CD14-positive monocyte (primary cell): ENCODE measurements at regions not wholly inside any gene's neighbourhood (a gene's known extent, or its start where the extent isn't known, plus 50 kb on each side); places are given as distances from the start of the nearest gene placed in this dataset.

Experiments
- DNase-seq, 3 donors: peaks; one replicate each; pipeline ENCODE4 v3.0.0-alpha.2; 2011 to 2022
- H2AFZ ChIP-seq: 2 replicates; pipeline ENCODE4 v1.6.0; 2012; ENCODE audit warnings: mild to moderate bottlenecking, low read depth, low read length, inconsistent platforms; ENCODE audit not compliant: insufficient read depth, poor library complexity, severe bottlenecking
- H3K27ac ChIP-seq, 2 donors: 1 replicate in 1 of 2; 2 replicates in 1 of 2; pipeline ENCODE4 v1.5.1; 2012 to 2013; ENCODE audit warnings: low read length in 2 of 2, control low read depth in 1 of 2, inconsistent platforms in 1 of 2, low read depth in 1 of 2, mild to moderate bottlenecking in 1 of 2
- H3K27me3 ChIP-seq, 2 donors: one replicate each; pipeline versions ENCODE4 v1.6.0 to v1.6.1; 2011 to 2013; ENCODE audit warnings: low read length in 2 of 2; ENCODE audit not compliant: control insufficient read depth in 2 of 2, insufficient read depth in 2 of 2
- H3K36me3 ChIP-seq, 2 donors: replicated peaks in 1 of 2; 1 replicate in 1 of 2; 2 replicates in 1 of 2; pipeline versions ENCODE4 v1.5.1 to v1.6.1; 2012 to 2013; ENCODE audit warnings: low read length in 2 of 2, control low read depth in 1 of 2, inconsistent platforms in 1 of 2, mild to moderate bottlenecking in 1 of 2; ENCODE audit not compliant: insufficient read depth in 2 of 2, control insufficient read depth in 1 of 2
- H3K4me1 ChIP-seq, 2 donors: 1 replicate in 1 of 2; 2 replicates in 1 of 2; pipeline versions ENCODE4 v1.5.1 to v1.6.1; 2012 to 2013; ENCODE audit warnings: low read length in 2 of 2, control low read depth in 1 of 2, inconsistent platforms in 1 of 2, mild to moderate bottlenecking in 1 of 2, moderate library complexity in 1 of 2; ENCODE audit not compliant: insufficient read depth in 2 of 2, control insufficient read depth in 1 of 2
- H3K4me2 ChIP-seq: replicated peaks from 2 replicates; pipeline ENCODE3; 2012; ENCODE audit warnings: low read length, moderate library complexity, mild to moderate bottlenecking; ENCODE audit not compliant: poor library complexity, severe bottlenecking; ENCODE audit errors: extremely low read depth
- H3K4me3 ChIP-seq, 3 experiments: fragments of 200-600 bp in 1 of 3; sonication (generic) in 1 of 3; replicated peaks in 1 of 3; 1 replicate in 2 of 3; 2 replicates in 1 of 3; pipeline ENCODE4 v1.5.1; 2011 to 2013; ENCODE audit warnings: low read length in 3 of 3, mild to moderate bottlenecking in 3 of 3, control low read depth in 2 of 3, low read depth in 2 of 3, inconsistent platforms in 1 of 3, moderate library complexity in 1 of 3
- H3K79me2 ChIP-seq: 2 replicates; pipeline ENCODE4 v1.6.0; 2012; ENCODE audit warnings: mild to moderate bottlenecking, control low read depth, inconsistent platforms, low read length, moderate library complexity; ENCODE audit not compliant: insufficient read depth
- H3K9ac ChIP-seq: 2 replicates; pipeline ENCODE4 v1.6.0; 2017; ENCODE audit warnings: low read length, mild to moderate bottlenecking; ENCODE audit not compliant: insufficient read depth, poor library complexity, severe bottlenecking
- H3K9me3 ChIP-seq, 2 donors: replicated peaks in 1 of 2; 1 replicate in 1 of 2; 2 replicates in 1 of 2; pipeline versions ENCODE4 v1.5.1 to v1.6.1; 2012 to 2013; ENCODE audit warnings: low read length in 2 of 2, control low read depth in 1 of 2; ENCODE audit not compliant: control insufficient read depth in 1 of 2, insufficient read depth in 1 of 2
- H4K20me1 ChIP-seq: 2 replicates; pipeline ENCODE4 v1.6.0; 2012; ENCODE audit warnings: mild to moderate bottlenecking, low read length, control low read depth, moderate library complexity; ENCODE audit not compliant: insufficient read depth
- H3K27ac Mint-ChIP-seq, 7 donors: one replicate each; pipeline ENCODE4 v1.8.0; 2020; ENCODE audit warnings: mild to moderate bottlenecking in 7 of 7, mixed read lengths in 7 of 7, moderate library complexity in 6 of 7, inconsistent platforms in 2 of 7
- H3K27me3 Mint-ChIP-seq, 3 donors: one replicate each; pipeline ENCODE4 v1.8.0; 2021 to 2022; ENCODE audit warnings: low read depth in 3 of 3, mild to moderate bottlenecking in 3 of 3, mixed read lengths in 3 of 3, moderate library complexity in 3 of 3, inconsistent platforms in 1 of 3
- H3K36me3 Mint-ChIP-seq, 2 donors: one replicate each; pipeline ENCODE4 v1.8.0; 2020; ENCODE audit warnings: mixed read lengths in 2 of 2, inconsistent platforms in 1 of 2, mild to moderate bottlenecking in 1 of 2
- H3K4me1 Mint-ChIP-seq: one replicate; pipeline ENCODE4 v1.8.0; 2020; ENCODE audit warnings: mild to moderate bottlenecking, mixed read lengths
- H3K4me3 Mint-ChIP-seq, 2 donors: one replicate each; pipeline ENCODE4 v1.8.0; 2020; ENCODE audit warnings: mild to moderate bottlenecking in 2 of 2, mixed read lengths in 2 of 2, moderate library complexity in 1 of 2
- H3K9me3 Mint-ChIP-seq, 7 donors: one replicate each; pipeline ENCODE4 v1.8.0; 2020 to 2022; ENCODE audit warnings: mixed read lengths in 7 of 7, mild to moderate bottlenecking in 6 of 7, moderate library complexity in 6 of 7, inconsistent platforms in 2 of 7
- WGBS: methylation state at CpG from one replicate; pipeline ENCODE4 v1.1.5; 2013; ENCODE audit warnings: missing lambda C conversion rate; ENCODE audit not compliant: insufficient coverage; 5-methylcytosine and 5-hydroxymethylcytosine counted together
- intact Hi-C, 2 donors: fragments of 100-400 bp; cut with micrococcal nuclease; formaldehyde crosslinking; loops; one replicate each; pipeline versions ENCODE4 v1.15.0 to v1.15.1; 2023
- TF ChIP-seq, protein P1 (sequence below): fragments of 200-600 bp; IDR thresholded peaks from one replicate; pipeline ENCODE4 v1.8.0; 2022; ENCODE audit warnings: antibody characterized with exemption, mild to moderate bottlenecking

DNA sequence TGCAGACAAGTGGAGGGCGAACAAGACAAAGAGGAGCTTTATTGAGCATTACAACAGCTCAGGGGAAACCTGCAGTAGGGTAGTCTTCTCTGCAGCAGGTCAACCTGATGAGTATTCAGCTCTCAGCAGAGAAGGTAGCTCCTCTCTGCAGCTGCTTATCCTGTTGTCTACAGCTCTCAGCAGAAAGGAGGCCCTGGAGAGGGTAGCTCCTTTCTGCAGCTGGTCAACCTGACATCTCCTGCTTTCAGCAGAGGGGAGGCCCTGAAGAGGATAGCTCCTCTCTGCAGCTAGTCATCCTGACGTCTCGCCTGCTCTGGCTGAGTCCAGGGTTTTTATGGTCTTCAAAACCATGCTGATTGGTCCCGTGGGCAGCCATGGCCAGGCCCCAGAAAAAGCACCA, 113.6 kb downstream of the CD24 start:
- H3K4me3 Mint-ChIP-seq = no peak overlapping the region
- Histone ChIP-seq H3K4me1 (no peaks in the 10 kb centered on the region), H3K4me2 (no peak overlapping the region), H3K79me2 (no peaks in the 10 kb centered on the region), H2AFZ (no peak overlapping the region), H3K9ac (no peak overlapping the region), H3K36me3 (no peaks in the 10 kb centered on the region), H4K20me1 (no peaks in the 10 kb centered on the region), H3K9me3 (peaks cover 0 to 36% of the 10 kb centered on the region in 2 donors), H3K27me3 (no peaks in the 10 kb centered on the region), H3K27ac (no peak overlapping the region), H3K4me3 (no peak overlapping the region)
- H3K27ac Mint-ChIP-seq = peak overlapping the region in 1 of 7 donors; percentile 7
- H3K4me1 Mint-ChIP-seq = no peaks in the 10 kb centered on the region
- no peaks in the 10 kb centered on the region for H3K36me3 Mint-ChIP-seq
- TF ChIP-seq, protein P1, sequence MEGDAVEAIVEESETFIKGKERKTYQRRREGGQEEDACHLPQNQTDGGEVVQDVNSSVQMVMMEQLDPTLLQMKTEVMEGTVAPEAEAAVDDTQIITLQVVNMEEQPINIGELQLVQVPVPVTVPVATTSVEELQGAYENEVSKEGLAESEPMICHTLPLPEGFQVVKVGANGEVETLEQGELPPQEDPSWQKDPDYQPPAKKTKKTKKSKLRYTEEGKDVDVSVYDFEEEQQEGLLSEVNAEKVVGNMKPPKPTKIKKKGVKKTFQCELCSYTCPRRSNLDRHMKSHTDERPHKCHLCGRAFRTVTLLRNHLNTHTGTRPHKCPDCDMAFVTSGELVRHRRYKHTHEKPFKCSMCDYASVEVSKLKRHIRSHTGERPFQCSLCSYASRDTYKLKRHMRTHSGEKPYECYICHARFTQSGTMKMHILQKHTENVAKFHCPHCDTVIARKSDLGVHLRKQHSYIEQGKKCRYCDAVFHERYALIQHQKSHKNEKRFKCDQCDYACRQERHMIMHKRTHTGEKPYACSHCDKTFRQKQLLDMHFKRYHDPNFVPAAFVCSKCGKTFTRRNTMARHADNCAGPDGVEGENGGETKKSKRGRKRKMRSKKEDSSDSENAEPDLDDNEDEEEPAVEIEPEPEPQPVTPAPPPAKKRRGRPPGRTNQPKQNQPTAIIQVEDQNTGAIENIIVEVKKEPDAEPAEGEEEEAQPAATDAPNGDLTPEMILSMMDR = no peak
- 100% methylated on average over 3 of the region's 4 CpGs for WGBS
- DNase-seq = no peak
- intact Hi-C loops = no loop called here
- H3K27me3 Mint-ChIP-seq = peaks cover 0 to 6% (median 5%) of the 10 kb centered on the region in 3 donors
- peaks cover 23 to 39% (median 30%) of the 10 kb centered on the region in 7 donors for H3K9me3 Mint-ChIP-seq

DNA sequence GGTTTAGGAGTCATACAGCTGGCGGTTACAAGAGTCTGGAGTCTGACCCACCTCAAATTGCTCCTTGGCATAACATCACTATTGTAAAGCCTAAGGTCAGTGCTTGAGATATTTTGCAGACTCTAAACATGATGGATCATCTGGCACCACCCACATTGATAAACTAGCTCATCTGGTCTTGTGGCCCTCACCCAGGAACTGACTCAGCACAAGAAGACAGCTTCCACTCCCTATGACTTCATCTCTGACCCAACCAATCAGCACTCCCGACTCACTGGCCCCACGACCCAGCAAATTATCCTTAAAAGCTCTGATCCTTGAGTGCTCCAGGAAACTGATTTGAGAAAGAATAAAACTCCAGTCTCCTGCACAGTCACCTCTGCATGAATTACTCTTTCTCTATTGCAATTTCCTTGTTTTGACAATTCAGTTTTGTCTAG, 115.9 kb downstream of the CD24 start:
- intact Hi-C loops = no loop called here
- Mint-ChIP-seq H3K27me3 (peaks cover 0 to 8% (median 4%) of the 10 kb centered on the region in 3 donors), H3K4me3 (no peak overlapping the region), H3K27ac (no peak overlapping the region), H3K4me1 (no peaks in the 10 kb centered on the region), H3K36me3 (no peaks in the 10 kb centered on the region), H3K9me3 (peaks cover 21 to 31% (median 28%) of the 10 kb centered on the region in 7 donors)
- Histone ChIP-seq H3K9ac (no peak overlapping the region), H3K4me2 (no peak overlapping the region), H3K27me3 (no peaks in the 10 kb centered on the region), H3K36me3 (no peaks in the 10 kb centered on the region), H3K4me3 (no peak overlapping the region), H3K79me2 (no peaks in the 10 kb centered on the region), H4K20me1 (no peaks in the 10 kb centered on the region), H3K4me1 (no peaks in the 10 kb centered on the region), H2AFZ (no peak overlapping the region), H3K27ac (no peak overlapping the region), H3K9me3 (peaks cover 0 to 28% of the 10 kb centered on the region in 2 donors)
- WGBS = 77% methylated on average over 2 of the region's 3 CpGs
- DNase-seq = no peak
- TF ChIP-seq, protein P1 = no peak
